Left renal pelvis (tissue), 4 donors: ENCODE measurements at regions not wholly inside any gene's neighbourhood (a gene's known extent, or its start where the extent isn't known, plus 50 kb on each side); places are given as distances from the start of the nearest gene placed in this dataset.

Experiments
- DNase-seq, 4 donors: peaks; one replicate each; pipeline ENCODE4 v3.0.0-alpha.2; 2013; ENCODE audit warnings: low read depth in 4 of 4, low spot score in 3 of 4

GRCh38 chr7:54810401-54810800, 51.4 kb upstream of the SEC61G start:
- DNase-seq, result no peak

- no peak for DNase-seq
These were observed 52.2 kb upstream of the SEC61G start for GRCh38 chr7:54811041-54811845.

- no peak for DNase-seq
These were observed 52.8 kb upstream of the SEC61G start for GRCh38 chr7:54811846-54812254.

GRCh38 chr7:54812756-54813322, 53.8 kb upstream of the SEC61G start:
- no peak for DNase-seq

- DNase-seq, result no peak
These were observed 54.4 kb upstream of the SEC61G start for GRCh38 chr7:54813398-54813797.

GRCh38 chr7:54814401-54814800, 55.4 kb upstream of the SEC61G start:
- DNase-seq, result no peak

- no peak for DNase-seq
These were observed 58.1 kb upstream of the SEC61G start for GRCh38 chr7:54817152-54817551.

GRCh38 chr7:54823776-54824175, 64.8 kb upstream of the SEC61G start:
- no peak for DNase-seq

- DNase-seq, result no peak
These were observed 65.6 kb upstream of the SEC61G start for GRCh38 chr7:54824655-54825054.

GRCh38 chr7:54825368-54825767, 66.4 kb upstream of the SEC61G start:
- DNase-seq, result no peak

GRCh38 chr7:54827734-54828133, 68.7 kb upstream of the SEC61G start:
- no peak for DNase-seq

- DNase-seq, result no peak
These were observed 72.1 kb upstream of the SEC61G start for GRCh38 chr7:54831046-54831643.

GRCh38 chr7:54831644-54832095, 72.7 kb upstream of the SEC61G start:
- no peak for DNase-seq

- no peak for DNase-seq
These were observed 74.0 kb upstream of the SEC61G start for GRCh38 chr7:54833001-54833467.

GRCh38 chr7:54837168-54837567, 78.2 kb upstream of the SEC61G start:
- DNase-seq, result no peak

- no peak for DNase-seq
These were observed 78.8 kb upstream of the SEC61G start for GRCh38 chr7:54837761-54838160.

- no peak for DNase-seq
These were observed 79.3 kb upstream of the SEC61G start for GRCh38 chr7:54838175-54838910.

- no peak for DNase-seq
These were observed 80.7 kb upstream of the SEC61G start for GRCh38 chr7:54839575-54840213.

GRCh38 chr7:54841772-54842697, 83.0 kb upstream of the SEC61G start:
- no peak for DNase-seq
